WERI-Rb-1 (cell line): ENCODE measurements at regions not wholly inside any gene's neighbourhood (a gene's known extent, or its start where the extent isn't known, plus 50 kb on each side); places are given as distances from the start of the nearest gene placed in this dataset.
A peak's percentile ranks its signal among the peaks of the same experiment; 100 is the strongest.

Source experiments
- DNase-seq: peaks from one replicate; pipeline ENCODE4 v3.0.0-alpha.2; 2020
- H3K27ac ChIP-seq: fragments of 250-450 bp; sonication (Bioruptor Pico); 2 replicates; pipeline ENCODE4 v1.5.1; 2020; ENCODE audit warnings: mild to moderate bottlenecking, moderate library complexity
- H3K27me3 ChIP-seq: fragments of 250-450 bp; sonication (Bioruptor Pico); 2 replicates; pipeline ENCODE4 v1.5.1; 2021; ENCODE audit warnings: mild to moderate bottlenecking, low read depth, moderate library complexity; ENCODE audit not compliant: insufficient read depth, severe bottlenecking
- H3K36me3 ChIP-seq: fragments of 250-450 bp; sonication (Bioruptor Pico); 2 replicates; pipeline ENCODE4 v1.5.1; 2020; ENCODE audit warnings: mild to moderate bottlenecking, moderate library complexity
- H3K4me3 ChIP-seq: 2 replicates; pipeline ENCODE4 v1.5.1; 2011; ENCODE audit warnings: low read depth, mild to moderate bottlenecking, control low read depth, low read length
- H3K9me3 ChIP-seq: fragments of 250-450 bp; sonication (Bioruptor Pico); 2 replicates; pipeline ENCODE4 v1.5.1; 2021; ENCODE audit warnings: mild to moderate bottlenecking, moderate library complexity; ENCODE audit not compliant: severe bottlenecking
- CTCF ChIP-seq: IDR thresholded peaks from 2 replicates; pipeline ENCODE4 v1.5.1; 2011; ENCODE audit warnings: low read depth, mild to moderate bottlenecking, control low read depth, inconsistent platforms, low read length

- DNase-seq: peak; percentile 90
- Histone ChIP-seq H3K4me3 (peak overlapping the region; percentile 74), H3K36me3 (no peaks in the 10 kb centered on the region), H3K27ac (peak overlapping the region; percentile 42), H3K9me3 (no peaks in the 10 kb centered on the region), H3K27me3 (no peaks in the 10 kb centered on the region)
- TF ChIP-seq CTCF: peak; percentile 73
These were observed 208.4 kb downstream of the TPST1 start for GRCh38 chr7:66413379-66414114.

- no peaks in the 10 kb centered on the region for H3K27me3 ChIP-seq
- H3K4me3 ChIP-seq: no peak overlapping the region
- no peaks in the 10 kb centered on the region for H3K36me3 ChIP-seq
- no peak for DNase-seq
- TF ChIP-seq CTCF: no peak
- no peaks in the 10 kb centered on the region for H3K9me3 ChIP-seq
- no peak overlapping the region for H3K27ac ChIP-seq
These were observed 210.6 kb downstream of the TPST1 start for GRCh38 chr7:66415659-66416265.

- H3K27me3 ChIP-seq: no peaks in the 10 kb centered on the region
- H3K27ac ChIP-seq: no peak overlapping the region
- DNase-seq: no peak
- no peaks in the 10 kb centered on the region for H3K9me3 ChIP-seq
- no peak for TF ChIP-seq CTCF
- no peaks in the 10 kb centered on the region for H3K36me3 ChIP-seq
- H3K4me3 ChIP-seq: no peak overlapping the region
These were observed 210.1 kb upstream of the KCTD7 start for GRCh38 chr7:66418537-66418936.

- DNase-seq: no peak
- no peak for TF ChIP-seq CTCF
- Histone ChIP-seq H3K4me3 (no peak overlapping the region), H3K27me3 (no peaks in the 10 kb centered on the region), H3K36me3 (no peaks in the 10 kb centered on the region), H3K27ac (no peak overlapping the region), H3K9me3 (no peaks in the 10 kb centered on the region)
These were observed 209.5 kb upstream of the KCTD7 start for GRCh38 chr7:66419210-66419609.

- H3K27ac ChIP-seq: no peak overlapping the region
- H3K27me3 ChIP-seq: no peaks in the 10 kb centered on the region
- DNase-seq: no peak
- H3K36me3 ChIP-seq: no peaks in the 10 kb centered on the region
- no peaks in the 10 kb centered on the region for H3K9me3 ChIP-seq
- no peak for TF ChIP-seq CTCF
- no peak overlapping the region for H3K4me3 ChIP-seq
These were observed 206.7 kb upstream of the KCTD7 start for GRCh38 chr7:66421830-66422475.
